Osteocyte (in vitro differentiated cells): ENCODE measurements at regions not wholly inside any gene's neighbourhood (a gene's known extent, or its start where the extent isn't known, plus 50 kb on each side); places are given as distances from the start of the nearest gene placed in this dataset.

ENCODE experiments used
- DNase-seq: peaks from one replicate; pipeline ENCODE4 v3.0.0; 2021; ENCODE audit warnings: mixed read lengths; ENCODE audit not compliant: unreplicated experiment; ENCODE audit errors: extremely low spot score
- H3K27ac Mint-ChIP-seq: one replicate; pipeline ENCODE4 v1.8.0; 2021; ENCODE audit warnings: mild to moderate bottlenecking, mixed read lengths; ENCODE audit not compliant: unreplicated experiment
- H3K27me3 Mint-ChIP-seq: one replicate; pipeline ENCODE4 v1.8.0; 2021; ENCODE audit warnings: mixed read lengths; ENCODE audit not compliant: unreplicated experiment
- H3K36me3 Mint-ChIP-seq: one replicate; pipeline ENCODE4 v1.8.0; 2021; ENCODE audit warnings: mixed read lengths; ENCODE audit not compliant: unreplicated experiment
- H3K4me1 Mint-ChIP-seq: one replicate; pipeline ENCODE4 v1.8.0; 2021; ENCODE audit warnings: mixed read lengths; ENCODE audit not compliant: unreplicated experiment
- H3K4me3 Mint-ChIP-seq: one replicate; pipeline ENCODE4 v1.8.0; 2021; ENCODE audit warnings: mild to moderate bottlenecking, moderate library complexity, mixed read lengths; ENCODE audit not compliant: unreplicated experiment
- H3K9me3 Mint-ChIP-seq: one replicate; pipeline ENCODE4 v1.8.0; 2021; ENCODE audit warnings: mixed read lengths; ENCODE audit not compliant: unreplicated experiment
- TF ChIP-seq, protein P1 (sequence below): fragments of 200-600 bp; sonication (generic); IDR thresholded peaks from 2 replicates; pipeline ENCODE4 v1.5.0; 2021; ENCODE audit warnings: antibody characterized with exemption, mild to moderate bottlenecking, moderate library complexity

DNA sequence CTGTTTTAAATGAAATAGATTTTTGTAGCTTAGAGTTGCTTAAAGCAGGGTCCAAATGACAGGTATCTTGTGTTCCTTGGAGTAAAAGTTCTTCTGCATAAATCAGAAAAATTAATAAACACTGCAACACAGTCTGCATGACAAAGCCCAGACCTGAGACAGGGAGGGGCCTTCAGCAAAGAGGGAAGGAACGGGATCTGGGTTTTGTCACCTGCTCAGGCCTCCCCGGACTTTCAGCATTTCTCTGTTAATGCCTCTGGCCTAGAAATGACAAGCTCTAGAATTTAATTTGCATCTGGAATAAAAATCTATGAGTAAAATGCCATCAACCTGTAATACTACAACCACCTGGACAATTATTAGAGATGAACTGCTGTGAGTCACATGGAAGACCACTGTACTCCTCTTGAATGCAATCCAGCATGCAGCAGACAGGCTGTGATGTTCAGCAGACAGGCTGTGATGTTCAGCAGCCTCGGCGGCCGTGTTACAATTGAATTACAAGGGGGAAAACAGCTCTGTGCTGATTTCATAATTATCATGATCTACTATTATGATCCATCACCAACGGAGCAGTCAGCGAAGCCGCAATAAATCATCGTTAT, 170.2 kb downstream of the TOX3 start:
- Mint-ChIP-seq H3K27ac (no peak overlapping the region), H3K36me3 (no peaks in the 10 kb centered on the region), H3K9me3 (peaks cover 10% of the 10 kb centered on the region), H3K4me1 (no peaks in the 10 kb centered on the region), H3K27me3 (no peaks in the 10 kb centered on the region), H3K4me3 (no peak overlapping the region)
- no peak for DNase-seq
- TF ChIP-seq, protein P1, sequence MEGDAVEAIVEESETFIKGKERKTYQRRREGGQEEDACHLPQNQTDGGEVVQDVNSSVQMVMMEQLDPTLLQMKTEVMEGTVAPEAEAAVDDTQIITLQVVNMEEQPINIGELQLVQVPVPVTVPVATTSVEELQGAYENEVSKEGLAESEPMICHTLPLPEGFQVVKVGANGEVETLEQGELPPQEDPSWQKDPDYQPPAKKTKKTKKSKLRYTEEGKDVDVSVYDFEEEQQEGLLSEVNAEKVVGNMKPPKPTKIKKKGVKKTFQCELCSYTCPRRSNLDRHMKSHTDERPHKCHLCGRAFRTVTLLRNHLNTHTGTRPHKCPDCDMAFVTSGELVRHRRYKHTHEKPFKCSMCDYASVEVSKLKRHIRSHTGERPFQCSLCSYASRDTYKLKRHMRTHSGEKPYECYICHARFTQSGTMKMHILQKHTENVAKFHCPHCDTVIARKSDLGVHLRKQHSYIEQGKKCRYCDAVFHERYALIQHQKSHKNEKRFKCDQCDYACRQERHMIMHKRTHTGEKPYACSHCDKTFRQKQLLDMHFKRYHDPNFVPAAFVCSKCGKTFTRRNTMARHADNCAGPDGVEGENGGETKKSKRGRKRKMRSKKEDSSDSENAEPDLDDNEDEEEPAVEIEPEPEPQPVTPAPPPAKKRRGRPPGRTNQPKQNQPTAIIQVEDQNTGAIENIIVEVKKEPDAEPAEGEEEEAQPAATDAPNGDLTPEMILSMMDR, result no peak

DNA sequence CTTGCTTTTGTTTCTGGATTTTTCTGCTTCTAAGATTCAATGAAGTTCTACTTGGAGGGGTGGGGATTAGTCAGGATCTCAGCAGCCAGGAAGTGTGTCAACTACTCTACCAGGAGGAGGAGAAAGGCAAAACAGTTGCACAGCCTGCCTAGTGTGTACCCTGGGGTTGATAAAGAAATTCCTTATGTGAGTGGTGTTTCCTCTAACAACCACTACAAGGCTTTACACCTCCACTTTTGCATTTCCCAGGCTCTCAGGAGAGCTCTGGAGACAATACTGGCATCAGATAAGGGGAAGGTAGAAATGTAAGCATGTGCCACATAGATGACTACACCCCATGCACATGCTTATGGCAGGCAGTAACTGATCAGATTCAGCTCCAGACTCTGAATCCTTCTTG, 174.6 kb downstream of the TOX3 start:
- H3K27me3 Mint-ChIP-seq, result peaks cover 2% of the 10 kb centered on the region
- no peaks in the 10 kb centered on the region for H3K4me1 Mint-ChIP-seq
- TF ChIP-seq, protein P1, result no peak
- H3K9me3 Mint-ChIP-seq, result peaks cover 6% of the 10 kb centered on the region
- DNase-seq, result no peak
- no peak overlapping the region for H3K4me3 Mint-ChIP-seq
- no peaks in the 10 kb centered on the region for H3K36me3 Mint-ChIP-seq
- H3K27ac Mint-ChIP-seq, result no peak overlapping the region

DNA sequence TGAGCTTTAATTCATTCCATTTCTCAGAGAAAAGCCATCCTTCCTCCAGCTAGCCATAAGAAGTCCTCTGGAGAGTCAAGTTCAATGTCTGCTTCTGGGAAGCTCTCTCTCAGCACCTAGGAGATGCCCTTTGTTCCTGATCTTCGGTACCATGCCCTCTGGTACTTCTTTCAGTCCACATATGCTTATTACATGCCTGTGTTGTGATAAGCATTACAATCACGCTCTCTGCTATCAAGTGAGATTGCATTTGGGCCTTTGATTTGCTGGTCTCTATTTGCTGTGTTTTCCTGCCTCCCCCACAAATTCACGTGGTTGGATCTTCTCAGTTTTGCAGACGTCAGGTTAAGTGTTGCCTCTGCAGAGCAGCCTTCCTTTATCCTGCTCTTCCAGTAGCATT, 178.1 kb downstream of the TOX3 start:
- no peak overlapping the region for H3K27ac Mint-ChIP-seq
- no peak overlapping the region for H3K4me3 Mint-ChIP-seq
- TF ChIP-seq, protein P1, result no peak
- H3K9me3 Mint-ChIP-seq, result peaks cover 6% of the 10 kb centered on the region
- H3K27me3 Mint-ChIP-seq, result peaks cover 5% of the 10 kb centered on the region
- no peaks in the 10 kb centered on the region for H3K4me1 Mint-ChIP-seq
- no peaks in the 10 kb centered on the region for H3K36me3 Mint-ChIP-seq
- no peak for DNase-seq

DNA sequence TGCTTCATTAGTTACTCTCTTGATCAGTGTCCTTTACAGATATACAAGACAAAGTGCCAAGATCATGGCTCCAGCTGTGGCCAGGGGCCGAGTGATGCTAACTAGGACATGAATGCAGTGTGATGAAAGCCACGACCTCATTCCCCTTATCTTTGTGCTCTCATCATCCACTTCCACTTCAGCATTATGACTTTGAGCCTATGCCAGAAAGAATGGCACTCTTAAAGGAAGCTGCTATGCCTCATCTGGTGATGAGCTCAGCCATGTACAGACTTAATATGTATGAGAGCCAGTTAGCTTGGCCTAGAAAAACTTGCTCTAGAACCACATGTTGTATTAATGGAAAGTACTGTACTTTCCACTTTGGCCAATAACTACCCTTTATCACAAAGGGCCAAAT, 179.1 kb downstream of the TOX3 start:
- no peak overlapping the region for H3K27ac Mint-ChIP-seq
- H3K27me3 Mint-ChIP-seq, result peaks cover 5% of the 10 kb centered on the region
- no peaks in the 10 kb centered on the region for H3K4me1 Mint-ChIP-seq
- H3K4me3 Mint-ChIP-seq, result no peak overlapping the region
- DNase-seq, result no peak
- H3K9me3 Mint-ChIP-seq, result peaks cover 2% of the 10 kb centered on the region
- H3K36me3 Mint-ChIP-seq, result no peaks in the 10 kb centered on the region
- TF ChIP-seq, protein P1, result no peak

DNA sequence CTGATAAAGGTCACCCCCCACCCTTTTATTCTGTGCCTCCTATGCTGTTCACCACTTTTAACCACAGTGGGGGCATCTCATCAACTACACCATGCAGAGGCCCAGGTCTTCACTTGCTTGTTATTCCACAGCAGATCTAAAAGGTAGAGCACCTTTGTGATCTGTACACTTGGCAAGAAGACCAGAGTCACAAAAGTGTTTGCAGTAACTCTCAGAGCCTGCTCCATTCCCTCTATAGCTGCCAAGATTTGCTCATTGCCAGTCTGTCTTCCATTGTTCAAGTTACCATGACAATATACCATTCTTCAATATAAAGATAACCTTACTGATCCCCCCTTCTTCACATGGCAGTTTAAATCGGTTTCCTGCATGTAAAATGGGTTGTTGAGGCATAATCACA, 180.0 kb downstream of the TOX3 start:
- DNase-seq, result no peak
- Mint-ChIP-seq H3K9me3 (no peaks in the 10 kb centered on the region), H3K4me1 (no peaks in the 10 kb centered on the region), H3K27me3 (peaks cover 5% of the 10 kb centered on the region), H3K36me3 (no peaks in the 10 kb centered on the region), H3K4me3 (no peak overlapping the region), H3K27ac (no peak overlapping the region)
- TF ChIP-seq, protein P1, result no peak
